Effector memory CD8-positive, alpha-beta T cell (primary cell): ENCODE measurements at regions not wholly inside any gene's neighbourhood (a gene's known extent, or its start where the extent isn't known, plus 50 kb on each side); places are given as distances from the start of the nearest gene placed in this dataset.
"Not testable (repeated sequence)": the region's sequence is repeated elsewhere in the genome, so short reads cannot be mapped to it uniquely, and the experiment has no call there.

Source experiments
- ATAC-seq: fragments of 150-1000 bp; cut with Tn5 transposase; replicated peaks from 2 replicates; pipeline ENCODE4 v1.10.0; 2021; ENCODE audit warnings: mild to moderate bottlenecking, moderate library complexity
- DNase-seq, 3 experiments: peaks; one replicate each; pipeline ENCODE4 v3.0.0; 2021
- H3K27ac Mint-ChIP-seq, 2 donors: one replicate each; pipeline ENCODE4 v1.8.0; 2022; ENCODE audit warnings: mild to moderate bottlenecking in 2 of 2, mixed read lengths in 2 of 2, moderate library complexity in 2 of 2
- H3K27me3 Mint-ChIP-seq, 2 donors: one replicate each; pipeline ENCODE4 v1.8.0; 2022; ENCODE audit warnings: mixed read lengths in 2 of 2
- H3K36me3 Mint-ChIP-seq: one replicate; pipeline ENCODE4 v1.8.0; 2022; ENCODE audit warnings: mild to moderate bottlenecking, moderate library complexity, mixed read lengths; ENCODE audit not compliant: insufficient read depth
- H3K4me1 Mint-ChIP-seq, 2 donors: one replicate each; pipeline ENCODE4 v1.8.0; 2022; ENCODE audit warnings: low read depth in 2 of 2, mixed read lengths in 2 of 2
- H3K4me3 Mint-ChIP-seq, 2 donors: one replicate each; pipeline ENCODE4 v1.8.0; 2022; ENCODE audit warnings: mild to moderate bottlenecking in 2 of 2, mixed read lengths in 2 of 2, moderate library complexity in 2 of 2
- H3K9me3 Mint-ChIP-seq, 2 donors: one replicate each; pipeline ENCODE4 v1.8.0; 2022; ENCODE audit warnings: mixed read lengths in 2 of 2

DNA sequence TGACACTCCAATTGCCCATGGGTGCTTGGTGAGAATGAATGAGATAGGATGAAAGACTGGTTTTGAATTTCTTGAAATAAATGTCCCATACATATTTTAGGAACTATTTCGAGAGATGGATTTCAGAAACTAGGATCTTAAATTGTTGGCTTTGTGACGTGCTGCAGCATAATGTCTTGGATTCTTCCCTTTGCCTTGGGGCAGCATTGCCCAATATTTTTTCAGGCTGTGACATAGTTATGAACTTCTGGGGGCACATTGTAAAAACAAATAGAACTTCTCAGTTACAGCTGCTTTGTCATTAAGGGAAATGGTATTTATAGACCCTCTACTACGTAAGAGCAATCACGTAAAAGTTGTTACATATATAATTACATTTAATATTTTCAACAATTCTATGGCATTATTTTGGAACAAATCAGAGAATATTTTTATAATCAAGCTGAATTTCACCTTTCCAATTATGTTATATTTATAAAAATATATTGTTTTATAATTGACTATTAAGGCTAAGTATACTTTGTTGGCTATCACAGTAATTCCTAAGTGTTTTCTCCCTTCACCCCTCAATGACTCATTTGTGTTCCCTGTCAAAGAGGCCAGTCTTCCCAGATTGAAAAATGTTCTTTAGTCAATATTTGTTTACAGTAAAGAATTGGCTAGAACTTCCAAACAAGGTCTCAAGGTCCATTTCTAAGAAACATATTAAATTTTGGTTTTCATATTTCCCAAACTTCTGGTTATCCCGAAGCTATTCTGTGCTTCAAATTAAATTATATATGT, 1388.3 kb upstream of the ACO1 start:
- Mint-ChIP-seq H3K9me3 (no peaks in the 10 kb centered on the region), H3K4me3 (no peak overlapping the region), H3K36me3 (no peaks in the 10 kb centered on the region), H3K27ac (no peak overlapping the region), H3K4me1 (no peaks in the 10 kb centered on the region), H3K27me3 (no peaks in the 10 kb centered on the region)
- ATAC-seq: no peak
- no peak for DNase-seq

DNA sequence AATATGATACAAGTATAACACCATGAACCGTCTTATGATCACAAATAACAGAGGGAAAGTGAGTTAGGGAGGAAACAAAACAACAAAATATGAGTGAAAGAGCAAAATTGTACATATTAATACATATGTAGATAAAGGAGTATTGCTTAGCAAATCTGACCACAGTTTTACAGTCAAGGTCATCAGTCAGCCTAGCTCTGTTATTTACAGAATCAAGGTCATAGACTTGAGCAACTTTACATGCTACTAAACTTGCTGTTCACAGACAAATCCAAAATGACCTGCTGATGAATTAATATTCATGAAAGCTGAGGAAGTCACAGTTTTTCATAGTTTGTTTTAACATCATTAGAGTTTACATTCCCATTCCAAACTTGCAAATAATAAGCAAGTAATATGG, 1387.7 kb upstream of the ACO1 start:
- H3K27me3 Mint-ChIP-seq: no peaks in the 10 kb centered on the region
- no peaks in the 10 kb centered on the region for H3K36me3 Mint-ChIP-seq
- no peak overlapping the region for H3K4me3 Mint-ChIP-seq
- H3K9me3 Mint-ChIP-seq: no peaks in the 10 kb centered on the region
- ATAC-seq (no peak), DNase-seq (no peak)
- H3K4me1 Mint-ChIP-seq: no peaks in the 10 kb centered on the region
- H3K27ac Mint-ChIP-seq: no peak overlapping the region

DNA sequence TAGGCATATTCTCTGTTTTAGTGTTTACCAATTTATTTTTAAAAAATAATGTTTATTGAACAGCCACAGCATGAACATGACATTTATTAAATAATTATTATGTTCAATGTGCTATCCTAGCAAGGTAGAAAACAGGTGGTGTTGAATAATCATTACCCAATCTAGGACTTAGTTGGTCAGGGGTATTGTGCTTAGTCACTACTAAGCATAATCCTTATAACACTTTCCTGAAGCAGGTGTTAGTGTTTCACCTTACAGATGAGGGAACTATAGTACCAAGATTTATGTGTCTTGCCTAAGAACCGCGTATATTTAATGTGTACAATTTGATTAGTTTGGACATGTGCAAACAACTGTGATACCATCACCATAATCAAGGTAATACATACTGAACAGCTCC, 1387.2 kb upstream of the ACO1 start:
- no peak overlapping the region for H3K4me3 Mint-ChIP-seq
- no peak overlapping the region for H3K27ac Mint-ChIP-seq
- no peak for DNase-seq
- no peaks in the 10 kb centered on the region for H3K9me3 Mint-ChIP-seq
- H3K4me1 Mint-ChIP-seq: no peaks in the 10 kb centered on the region
- H3K36me3 Mint-ChIP-seq: no peaks in the 10 kb centered on the region
- no peak for ATAC-seq
- no peaks in the 10 kb centered on the region for H3K27me3 Mint-ChIP-seq

GRCh38 chr9:31005086-31005665, 1379.3 kb upstream of the ACO1 start:
- no peaks in the 10 kb centered on the region for H3K36me3 Mint-ChIP-seq
- ATAC-seq (no peak), DNase-seq (no peak)
- H3K4me1 Mint-ChIP-seq: no peaks in the 10 kb centered on the region
- H3K9me3 Mint-ChIP-seq: no peaks in the 10 kb centered on the region
- H3K27me3 Mint-ChIP-seq: no peaks in the 10 kb centered on the region
- H3K4me3 Mint-ChIP-seq: no peak overlapping the region
- no peak overlapping the region for H3K27ac Mint-ChIP-seq

- DNase-seq (no peak), ATAC-seq (no peak)
- peaks cover 0 to 2% of the 10 kb centered on the region in 2 donors for H3K9me3 Mint-ChIP-seq
- no peaks in the 10 kb centered on the region for H3K4me1 Mint-ChIP-seq
- no peaks in the 10 kb centered on the region for H3K36me3 Mint-ChIP-seq
- no peak overlapping the region for H3K4me3 Mint-ChIP-seq
- no peak overlapping the region for H3K27ac Mint-ChIP-seq
- H3K27me3 Mint-ChIP-seq: no peaks in the 10 kb centered on the region
Measured at GRCh38 chr9:31013371-31013770, 1371.1 kb upstream of the ACO1 start.

- H3K9me3 Mint-ChIP-seq: no peaks in the 10 kb centered on the region
- H3K4me3 Mint-ChIP-seq: no peak overlapping the region
- no peak overlapping the region for H3K27ac Mint-ChIP-seq
- no peaks in the 10 kb centered on the region for H3K36me3 Mint-ChIP-seq
- H3K27me3 Mint-ChIP-seq: no peaks in the 10 kb centered on the region
- no peaks in the 10 kb centered on the region for H3K4me1 Mint-ChIP-seq
- no peak for ATAC-seq
- no peak for DNase-seq
Measured at GRCh38 chr9:31023847-31024246, 1360.6 kb upstream of the ACO1 start.

DNA sequence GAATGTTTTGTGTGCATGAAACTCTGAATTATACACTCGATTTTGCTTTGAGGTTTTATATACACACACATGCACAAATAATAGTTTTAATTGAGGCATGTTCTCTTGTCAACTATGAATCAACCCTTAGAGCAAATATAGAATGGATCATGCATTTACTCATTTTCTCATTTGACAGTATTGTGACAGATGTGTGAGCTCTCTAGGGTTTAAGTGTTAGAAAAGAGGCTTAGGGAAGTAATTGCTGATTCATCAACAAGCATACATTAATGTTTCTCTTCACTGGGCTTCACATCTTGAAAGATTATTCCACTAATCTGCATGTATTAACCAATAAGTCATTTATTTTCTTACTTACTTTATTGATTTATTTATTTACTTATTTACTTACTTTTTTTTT, 1356.8 kb upstream of the ACO1 start:
- ATAC-seq: no peak
- Mint-ChIP-seq H3K27me3 (no peaks in the 10 kb centered on the region), H3K4me3 (no peak overlapping the region), H3K36me3 (no peaks in the 10 kb centered on the region), H3K27ac (no peak overlapping the region), H3K4me1 (peaks cover 2 to 8% of the 10 kb centered on the region in 2 donors), H3K9me3 (no peaks in the 10 kb centered on the region)
- DNase-seq: no peak

GRCh38 chr9:31028137-31028536, 1356.3 kb upstream of the ACO1 start:
- H3K4me1 Mint-ChIP-seq: peaks cover 2 to 8% of the 10 kb centered on the region in 2 donors
- H3K36me3 Mint-ChIP-seq: no peaks in the 10 kb centered on the region
- ATAC-seq (no peak), DNase-seq (no peak)
- no peak overlapping the region for H3K4me3 Mint-ChIP-seq
- H3K9me3 Mint-ChIP-seq: no peaks in the 10 kb centered on the region
- H3K27me3 Mint-ChIP-seq: no peaks in the 10 kb centered on the region
- no peak overlapping the region for H3K27ac Mint-ChIP-seq

DNA sequence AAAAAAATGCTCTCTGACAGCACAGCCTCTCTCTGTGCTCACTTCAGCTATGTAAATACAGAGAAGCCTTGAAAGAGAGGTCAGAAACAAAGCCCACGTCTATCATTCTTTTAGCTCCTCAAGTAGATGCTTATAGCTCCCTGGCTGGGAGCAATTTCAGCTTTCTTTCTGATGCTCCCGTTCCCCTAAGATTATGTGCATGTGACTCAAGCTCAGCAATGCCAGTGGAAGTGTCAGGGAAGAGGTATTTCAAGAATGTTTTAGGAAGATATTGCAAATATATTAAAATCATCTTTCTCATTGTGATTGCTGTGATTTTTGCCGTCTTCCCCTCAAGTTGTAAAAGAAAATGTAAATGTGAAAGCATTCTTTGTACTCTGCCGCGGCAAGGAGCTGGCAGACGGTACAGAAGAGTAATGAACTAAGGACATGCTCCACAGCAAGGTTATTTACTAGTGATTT, 1353.7 kb upstream of the ACO1 start:
- Mint-ChIP-seq H3K9me3 (no peaks in the 10 kb centered on the region), H3K27ac (no peak overlapping the region), H3K36me3 (no peaks in the 10 kb centered on the region), H3K4me3 (peak overlapping the region in 1 of 2 donors; percentile 15), H3K27me3 (no peaks in the 10 kb centered on the region), H3K4me1 (peaks cover 2 to 8% of the 10 kb centered on the region in 2 donors)
- no peak for DNase-seq
- ATAC-seq: no peak

DNA sequence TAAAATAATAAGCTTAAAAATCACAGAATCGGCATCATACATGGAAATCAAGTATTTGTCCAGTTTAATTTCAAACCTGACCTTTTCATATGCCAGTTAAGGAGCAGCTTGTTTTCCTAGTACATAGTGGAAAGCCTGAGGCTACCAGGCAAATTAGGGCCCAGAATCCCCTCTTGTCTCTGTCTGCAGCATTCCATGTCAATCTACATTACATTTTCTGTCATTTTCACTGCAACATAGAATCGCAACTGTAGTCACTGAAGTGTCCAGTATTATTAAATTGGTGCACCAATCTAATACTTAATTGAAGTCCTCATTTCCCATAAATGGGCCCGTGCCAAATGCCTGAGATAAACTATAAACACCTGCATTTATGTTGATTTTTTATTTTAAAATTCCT, 1352.2 kb upstream of the ACO1 start:
- no peak for DNase-seq
- Mint-ChIP-seq H3K4me3 (no peak overlapping the region), H3K4me1 (peaks cover 2 to 8% of the 10 kb centered on the region in 2 donors), H3K9me3 (no peaks in the 10 kb centered on the region), H3K36me3 (no peaks in the 10 kb centered on the region), H3K27me3 (no peaks in the 10 kb centered on the region), H3K27ac (no peak overlapping the region)
- no peak for ATAC-seq

DNA sequence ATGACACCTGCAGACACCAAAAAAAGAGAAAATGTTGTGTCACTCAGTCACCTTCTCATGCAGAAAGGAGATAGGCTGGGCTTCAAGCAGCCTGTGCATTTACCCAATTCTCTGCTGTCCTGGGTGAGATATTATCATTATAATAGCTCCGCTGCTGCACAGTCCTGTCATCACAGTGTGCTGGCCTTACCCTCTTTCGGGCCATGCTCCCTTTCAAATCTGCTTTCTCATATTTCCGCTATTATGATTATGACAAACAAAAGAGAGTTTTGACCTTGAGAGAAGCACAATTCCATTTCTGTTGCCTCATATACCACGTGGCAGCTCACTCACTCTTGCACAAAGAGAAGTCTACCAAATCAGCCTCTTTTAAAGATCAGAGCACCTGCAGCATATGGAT, 1350.1 kb upstream of the ACO1 start:
- Mint-ChIP-seq H3K27ac (no peak overlapping the region), H3K4me3 (no peak overlapping the region), H3K27me3 (no peaks in the 10 kb centered on the region), H3K36me3 (no peaks in the 10 kb centered on the region), H3K9me3 (no peaks in the 10 kb centered on the region), H3K4me1 (peaks cover 2 to 8% of the 10 kb centered on the region in 2 donors)
- DNase-seq (no peak), ATAC-seq (no peak)

- Mint-ChIP-seq H3K36me3 (no peaks in the 10 kb centered on the region), H3K9me3 (no peaks in the 10 kb centered on the region), H3K4me3 (no peak overlapping the region), H3K27ac (no peak overlapping the region), H3K4me1 (no peaks in the 10 kb centered on the region), H3K27me3 (no peaks in the 10 kb centered on the region)
- no peak for DNase-seq
- no peak for ATAC-seq
Measured at GRCh38 chr9:31040564-31040963, 1343.9 kb upstream of the ACO1 start.

GRCh38 chr9:31045810-31046209, 1338.6 kb upstream of the ACO1 start:
- Mint-ChIP-seq H3K9me3 (no peaks in the 10 kb centered on the region), H3K36me3 (no peaks in the 10 kb centered on the region), H3K27ac (no peak overlapping the region), H3K27me3 (no peaks in the 10 kb centered on the region), H3K4me3 (no peak overlapping the region), H3K4me1 (no peaks in the 10 kb centered on the region)
- no peak for DNase-seq
- ATAC-seq: no peak

DNA sequence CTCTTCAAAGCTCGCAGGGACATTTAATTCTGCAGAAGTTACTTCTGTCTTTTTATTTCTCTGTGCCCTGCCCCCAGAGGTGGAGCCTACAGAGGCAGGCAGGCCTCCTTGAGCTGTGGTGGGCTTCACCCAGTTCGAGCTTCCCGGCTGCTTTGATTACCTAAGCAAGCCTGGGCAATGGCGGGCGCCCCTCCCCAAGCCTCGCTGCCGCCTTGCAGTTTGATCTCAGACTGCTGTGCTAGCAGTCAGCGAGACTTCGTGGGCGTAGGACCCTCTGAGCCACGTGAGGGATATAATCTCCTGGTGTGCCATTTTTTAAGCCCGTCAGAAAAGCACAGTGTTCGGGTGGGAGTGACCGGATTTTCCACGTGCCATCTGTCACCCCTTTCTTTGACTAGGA, 1322.9 kb upstream of the ACO1 start:
- H3K27me3 Mint-ChIP-seq, ATAC-seq, DNase-seq, H3K4me1 Mint-ChIP-seq, H3K4me3 Mint-ChIP-seq, H3K27ac Mint-ChIP-seq, H3K9me3 Mint-ChIP-seq, H3K36me3 Mint-ChIP-seq: not testable (repeated sequence)
